Stomach (tissue), 8 donors: ENCODE measurements at regions not wholly inside any gene's neighbourhood (a gene's known extent, or its start where the extent isn't known, plus 50 kb on each side); places are given as distances from the start of the nearest gene placed in this dataset.

Experiments used
- DNase-seq, 2 donors: peaks; one replicate each; pipeline versions ENCODE4 v3.0.0 to v3.0.0-alpha.2; 2013 to 2019
- H3K27ac ChIP-seq, 5 donors: fragments of 200-600 bp in 4 of 5; sonication (generic) in 4 of 5; one replicate each; pipeline ENCODE4 v1.5.1; 2013 to 2019; ENCODE audit warnings: mild to moderate bottlenecking in 1 of 5, moderate library complexity in 1 of 5
- H3K27me3 ChIP-seq, 3 donors: fragments of 200-600 bp; sonication (generic); one replicate each; pipeline ENCODE4 v1.5.1; 2017 to 2019; ENCODE audit warnings: mixed run types in 1 of 3
- H3K36me3 ChIP-seq, 4 donors: fragments of 200-600 bp; sonication (generic); 1 replicate in 3 of 4; 2 replicates in 1 of 4; pipeline ENCODE4 v1.5.1; 2016 to 2019
- H3K4me1 ChIP-seq, 4 donors: fragments of 200-600 bp; sonication (generic); one replicate each; pipeline ENCODE4 v1.5.1; 2016 to 2019
- H3K4me3 ChIP-seq, 4 donors: fragments of 200-600 bp; sonication (generic) in 3 of 4; one replicate each; pipeline ENCODE4 v1.5.1; 2016 to 2019; ENCODE audit warnings: mild to moderate bottlenecking in 1 of 4
- H3K9me3 ChIP-seq, 4 donors: fragments of 200-600 bp; sonication (generic); one replicate each; pipeline ENCODE4 v1.5.1; 2016 to 2019
- EP300 ChIP-seq: sonication (generic); formaldehyde crosslinking; IDR thresholded peaks from one replicate; pipeline ENCODE4 v1.6.1; 2017; ENCODE audit warnings: antibody characterized with exemption
- POLR2A ChIP-seq, 4 donors: fragments of 450-650 bp; IDR thresholded peaks; one replicate each; pipeline ENCODE4 v1.6.1; 2016; ENCODE audit warnings: antibody characterized with exemption in 4 of 4, control low read depth in 2 of 4, mild to moderate bottlenecking in 1 of 4, moderate library complexity in 1 of 4
- POLR2AphosphoS5 ChIP-seq, 3 donors: sonication (generic); formaldehyde crosslinking; IDR thresholded peaks; one replicate each; pipeline ENCODE4 v1.6.1; 2016; ENCODE audit warnings: antibody characterized with exemption in 3 of 3
- WGBS, 5 donors: extraction: QIAGEN DNeasy Blood & Tissue Kit in 3 of 5; methylation state at CpG; one replicate each; pipeline versions ENCODE4 v1.1.5 to v1.1.7; 2013 to 2018; 5-methylcytosine and 5-hydroxymethylcytosine counted together
- intact Hi-C: fragments of 100-400 bp; cut with DNase I; formaldehyde crosslinking; loops from one replicate; pipeline ENCODE4 v1.15.1; 2023; ENCODE audit warnings: low total_unique reads
- TF ChIP-seq, protein P1 (sequence below), 7 experiments: fragments of 450-650 bp in 4 of 7; fragments of 200-600 bp in 3 of 7; sonication (generic) in 3 of 7; IDR thresholded peaks; one replicate each; pipeline ENCODE4 v1.5.1; 2016 to 2019; ENCODE audit warnings: antibody characterized with exemption in 7 of 7, control low read depth in 2 of 7, mild to moderate bottlenecking in 1 of 7
- donor health status: healthy with polysubstance abuse.
- donor health status: Bipolar disorder and iron deficiency.
- donor health status: healthy.

DNA sequence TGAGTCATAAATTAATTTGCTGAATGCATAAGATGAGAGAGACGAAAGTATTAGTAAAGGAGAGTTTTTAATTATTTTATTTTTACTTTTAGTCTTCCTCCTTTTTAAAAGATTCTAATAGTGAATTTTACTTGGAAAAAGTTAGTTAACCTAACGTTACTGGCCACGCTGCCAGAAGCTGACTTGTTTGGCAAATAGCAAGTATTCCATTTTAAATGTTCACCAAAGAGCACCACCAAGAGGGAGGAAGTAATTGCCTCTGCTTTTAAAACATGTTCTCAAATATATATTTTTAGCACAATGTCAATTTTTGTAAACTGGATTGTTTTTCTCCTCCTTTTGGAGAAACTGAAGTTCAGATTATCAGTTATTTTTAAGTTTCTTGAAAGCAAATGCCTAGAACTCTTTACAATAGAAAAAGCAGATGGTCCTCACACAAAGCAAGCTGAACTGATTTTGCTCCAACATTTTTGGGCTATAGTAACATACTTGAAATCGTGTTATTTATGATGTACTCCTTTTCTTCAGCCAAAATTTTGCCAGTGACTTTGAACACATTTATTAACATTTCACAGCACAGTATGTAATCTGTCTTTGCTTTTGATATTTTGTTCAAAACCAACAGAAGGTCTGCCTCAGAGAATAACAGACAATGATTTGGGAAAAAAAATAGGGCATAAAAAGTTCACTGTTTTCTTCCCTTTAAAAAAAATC, 1311.0 kb upstream of the FAM98A start:
- Histone ChIP-seq H3K27me3 (no peaks in the 10 kb centered on the region), H3K4me1 (no peaks in the 10 kb centered on the region), H3K36me3 (no peaks in the 10 kb centered on the region), H3K4me3 (no peak overlapping the region), H3K27ac (no peak overlapping the region), H3K9me3 (no peaks in the 10 kb centered on the region)
- TF ChIP-seq, protein P1, sequence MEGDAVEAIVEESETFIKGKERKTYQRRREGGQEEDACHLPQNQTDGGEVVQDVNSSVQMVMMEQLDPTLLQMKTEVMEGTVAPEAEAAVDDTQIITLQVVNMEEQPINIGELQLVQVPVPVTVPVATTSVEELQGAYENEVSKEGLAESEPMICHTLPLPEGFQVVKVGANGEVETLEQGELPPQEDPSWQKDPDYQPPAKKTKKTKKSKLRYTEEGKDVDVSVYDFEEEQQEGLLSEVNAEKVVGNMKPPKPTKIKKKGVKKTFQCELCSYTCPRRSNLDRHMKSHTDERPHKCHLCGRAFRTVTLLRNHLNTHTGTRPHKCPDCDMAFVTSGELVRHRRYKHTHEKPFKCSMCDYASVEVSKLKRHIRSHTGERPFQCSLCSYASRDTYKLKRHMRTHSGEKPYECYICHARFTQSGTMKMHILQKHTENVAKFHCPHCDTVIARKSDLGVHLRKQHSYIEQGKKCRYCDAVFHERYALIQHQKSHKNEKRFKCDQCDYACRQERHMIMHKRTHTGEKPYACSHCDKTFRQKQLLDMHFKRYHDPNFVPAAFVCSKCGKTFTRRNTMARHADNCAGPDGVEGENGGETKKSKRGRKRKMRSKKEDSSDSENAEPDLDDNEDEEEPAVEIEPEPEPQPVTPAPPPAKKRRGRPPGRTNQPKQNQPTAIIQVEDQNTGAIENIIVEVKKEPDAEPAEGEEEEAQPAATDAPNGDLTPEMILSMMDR (IDR thresholded peaks at IDR 0.05), result no peak
- no peak for TF ChIP-seq POLR2A (IDR thresholded peaks at IDR 0.05)
- TF ChIP-seq EP300, result no peak
- TF ChIP-seq POLR2AphosphoS5 (IDR thresholded peaks at IDR 0.05), result no peak
- DNase-seq, result peak in 1 of 2 donors; percentile 46
- intact Hi-C loops, result no loop called here
- 31 to 61% (median 54%) methylated on average over 4 of the region's 4 CpGs for WGBS, 5 donors

DNA sequence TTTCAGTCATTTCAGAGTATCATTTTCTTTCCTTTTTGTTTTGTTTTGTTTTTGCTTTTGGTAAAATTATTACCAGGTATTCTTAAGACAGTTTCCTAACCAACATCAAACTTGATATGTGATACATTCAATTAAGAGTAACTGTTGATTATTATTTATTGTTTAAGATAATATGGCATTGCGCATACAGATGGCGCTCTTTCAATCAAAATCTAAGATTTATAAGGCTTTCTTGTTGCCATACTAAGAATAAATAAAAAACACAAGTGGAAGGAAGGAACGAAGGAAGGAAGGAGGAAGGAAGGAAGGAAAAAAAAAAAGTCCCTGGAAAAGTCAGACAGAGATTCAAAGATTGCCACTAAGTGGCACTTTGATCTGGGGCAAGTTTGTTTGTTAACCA, 1308.7 kb upstream of the FAM98A start:
- Histone ChIP-seq H3K4me1 (peaks cover 0 to 5% (median 0%) of the 10 kb centered on the region in 4 donors), H3K9me3 (no peaks in the 10 kb centered on the region), H3K27ac (no peak overlapping the region), H3K36me3 (no peaks in the 10 kb centered on the region), H3K27me3 (no peaks in the 10 kb centered on the region), H3K4me3 (no peak overlapping the region)
- intact Hi-C loops, result no loop called here
- WGBS, 5 donors, result 79 to 92% (median 87%) methylated on average over 3 of the region's 3 CpGs
- TF ChIP-seq POLR2AphosphoS5 (IDR thresholded peaks at IDR 0.05), result no peak
- TF ChIP-seq POLR2A (IDR thresholded peaks at IDR 0.05), result no peak
- TF ChIP-seq, protein P1 (IDR thresholded peaks at IDR 0.05), result no peak
- TF ChIP-seq EP300, result no peak
- no peak for DNase-seq

DNA sequence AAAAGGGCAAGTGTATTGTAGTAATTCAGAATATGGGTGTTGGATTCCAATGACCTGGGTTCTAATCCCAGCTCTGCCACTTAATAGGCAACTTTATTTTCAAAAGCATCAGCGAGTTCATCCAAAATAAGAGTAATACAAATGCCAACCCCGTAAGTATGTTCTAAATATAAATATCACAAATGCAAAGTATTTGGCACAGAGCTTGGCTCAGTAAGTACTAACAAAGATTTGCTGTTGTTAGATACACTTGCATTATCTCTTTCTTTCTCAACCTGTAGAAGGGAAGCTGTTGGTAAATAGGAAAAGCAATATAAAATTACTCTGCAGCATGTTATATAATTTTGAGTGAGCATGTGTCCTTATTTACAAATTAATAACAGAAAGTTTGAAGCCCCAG, 1302.6 kb upstream of the FAM98A start:
- intact Hi-C loops, result no loop called here
- H3K27ac ChIP-seq, result no peak overlapping the region
- no peaks in the 10 kb centered on the region for H3K36me3 ChIP-seq
- no peak overlapping the region for H3K4me3 ChIP-seq
- no peak for DNase-seq
- no peaks in the 10 kb centered on the region for H3K9me3 ChIP-seq
- H3K4me1 ChIP-seq, result peaks cover 0 to 5% (median 0%) of the 10 kb centered on the region in 4 donors
- H3K27me3 ChIP-seq, result no peaks in the 10 kb centered on the region
- TF ChIP-seq POLR2AphosphoS5 (IDR thresholded peaks at IDR 0.05) (no peak), EP300 (no peak), POLR2A (IDR thresholded peaks at IDR 0.05) (no peak)
- TF ChIP-seq, protein P1 (IDR thresholded peaks at IDR 0.05), result no peak
- WGBS, 5 donors, result 63 to 93% (median 85%) methylated on average over 2 of the region's 2 CpGs

DNA sequence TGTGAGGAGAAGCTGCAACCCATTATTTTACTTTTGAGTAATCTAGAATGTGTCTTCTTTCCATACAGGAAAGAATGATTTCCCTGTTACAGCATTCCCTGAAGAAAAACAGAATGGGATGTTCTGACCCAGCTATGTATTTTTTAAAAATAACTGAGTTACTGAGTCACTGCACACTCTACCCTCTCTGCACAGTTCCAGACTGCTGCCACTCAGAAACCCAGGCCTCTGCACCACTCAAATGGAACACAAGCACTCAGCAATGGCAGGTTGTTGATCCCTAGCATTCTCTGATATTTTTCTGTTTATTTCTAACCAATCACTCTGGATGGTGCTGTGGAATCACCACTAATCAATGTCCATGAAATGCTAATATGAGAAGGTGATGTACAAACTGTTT, 1300.0 kb upstream of the FAM98A start:
- H3K36me3 ChIP-seq, result no peaks in the 10 kb centered on the region
- no peaks in the 10 kb centered on the region for H3K9me3 ChIP-seq
- DNase-seq, result no peak
- H3K27ac ChIP-seq, result no peak overlapping the region
- peaks cover 0 to 5% (median 0%) of the 10 kb centered on the region in 4 donors for H3K4me1 ChIP-seq
- TF ChIP-seq EP300, result no peak
- no peak for TF ChIP-seq POLR2AphosphoS5 (IDR thresholded peaks at IDR 0.05)
- TF ChIP-seq, protein P1 (IDR thresholded peaks at IDR 0.05), result no peak
- no peak for TF ChIP-seq POLR2A (IDR thresholded peaks at IDR 0.05)
- intact Hi-C loops, result no loop called here
- H3K4me3 ChIP-seq, result no peak overlapping the region
- H3K27me3 ChIP-seq, result no peaks in the 10 kb centered on the region
